H1 (cell line): ENCODE measurements at regions not wholly inside any gene's neighbourhood (a gene's known extent, or its start where the extent isn't known, plus 50 kb on each side); places are given as distances from the start of the nearest gene placed in this dataset.

Source experiments
- ATF2 ChIP-seq: IDR thresholded peaks from 2 replicates; pipeline ENCODE4 v1.6.1; 2012; ENCODE audit warnings: low read length, inconsistent platforms
- BRCA1 ChIP-seq: IDR thresholded peaks from 2 replicates; pipeline ENCODE4 v1.6.1; 2012; ENCODE audit warnings: low read depth, low read length, improper control_type of control experiment
- CHD7 ChIP-seq: fragments of 300-600 bp; sonication (generic); IDR thresholded peaks from 2 replicates; pipeline ENCODE4 v1.7.1; 2012; ENCODE audit warnings: low read length, moderate library complexity, mild to moderate bottlenecking, inconsistent platforms; ENCODE audit not compliant: insufficient replicate concordance
- CTCF ChIP-seq, 3 experiments: IDR thresholded peaks; 1 replicate in 2 of 3; 2 replicates in 1 of 3; pipeline versions ENCODE4 v1.5.1 to v1.6.1; 2011; ENCODE audit warnings: low read length in 3 of 3, mild to moderate bottlenecking in 3 of 3, inconsistent platforms in 2 of 3, low read depth in 1 of 3, moderate library complexity in 1 of 3; ENCODE audit not compliant: insufficient read depth in 1 of 3; ENCODE audit errors: control extremely low read depth in 1 of 3
- MAX ChIP-seq: IDR thresholded peaks from 2 replicates; pipeline ENCODE4 v1.6.1; 2012; ENCODE audit warnings: inconsistent platforms
- PHF8 ChIP-seq: fragments of 200-600 bp; sonication (generic); conservative IDR thresholded peaks from 2 replicates; pipeline ENCODE4 v1.7.1; 2012; ENCODE audit warnings: low read depth, mild to moderate bottlenecking, inconsistent platforms, low read length, moderate library complexity
- RFX5 ChIP-seq: IDR thresholded peaks from 2 replicates; pipeline ENCODE4 v1.6.1; 2011; ENCODE audit warnings: low read depth, low read length, improper control_type of control experiment, borderline replicate concordance
- SIX5 ChIP-seq: IDR thresholded peaks from 2 replicates; pipeline ENCODE4 v1.6.1; 2011; ENCODE audit warnings: mild to moderate bottlenecking, low read depth, low read length
- TBP ChIP-seq: IDR thresholded peaks from 2 replicates; pipeline ENCODE4 v1.6.1; 2011; ENCODE audit warnings: low read depth, low read length, improper control_type of control experiment
- TCF12 ChIP-seq: IDR thresholded peaks from 2 replicates; pipeline ENCODE4 v1.6.1; 2011; ENCODE audit warnings: low read depth, mild to moderate bottlenecking, low read length
- USF2 ChIP-seq: IDR thresholded peaks from 2 replicates; pipeline ENCODE4 v1.6.1; 2011; ENCODE audit warnings: low read length, improper control_type of control experiment

- TF ChIP-seq RFX5 (no peak), CHD7 (no peak), TBP (no peak), CTCF (IDR thresholded peaks at IDR 0.05; ENCODE audit: control extremely low read depth in 1 of 3, insufficient read depth in 1 of 3, low read depth in 1 of 3, low read length in 3 of 3) (no peak), PHF8 (no peak), SIX5 (no peak), BRCA1 (no peak), ATF2 (no peak), TCF12 (no peak), USF2 (no peak), MAX (no peak)
These were observed 353.3 kb upstream of the CLINT1 start for GRCh38 chr5:158212237-158212636.
